ENCODE measurements at regions not wholly inside any gene's neighbourhood (a gene's known extent, or its start where the extent isn't known, plus 50 kb on each side); places are given as distances from the start of the nearest gene placed in this dataset.

GRCh38 chr17:72455562-72455961 is 334.7 kb downstream of the SOX9 start:
- Mint-ChIP-seq H3K9me3 (no peaks in the 10 kb centered on the region), H3K27me3 (peaks cover 2% of the 10 kb centered on the region), H3K36me3 (ENCODE audit: low read depth) (no peaks in the 10 kb centered on the region), H3K27ac (no peak overlapping the region), H3K4me3 (no peak overlapping the region), H3K4me1 (ENCODE audit: low read depth) (no peaks in the 10 kb centered on the region)
- intact Hi-C loops (cut with micrococcal nuclease) = no loop called here
- TF ChIP-seq CTCF (IDR thresholded peaks at IDR 0.05) = no peak
- DNase-seq (no peak), ATAC-seq (no peak)
- CTCF ChIA-PET = no interaction called here
- POLR2A ChIA-PET = no interaction called here

- ChIA-PET POLR2A (no interaction called here), CTCF (no interaction called here)
- Mint-ChIP-seq H3K4me1 (ENCODE audit: low read depth) (no peaks in the 10 kb centered on the region), H3K4me3 (no peak overlapping the region), H3K9me3 (no peaks in the 10 kb centered on the region), H3K27me3 (peaks cover 2% of the 10 kb centered on the region), H3K27ac (no peak overlapping the region), H3K36me3 (ENCODE audit: low read depth) (no peaks in the 10 kb centered on the region)
- DNase-seq (no peak), ATAC-seq (no peak)
- TF ChIP-seq CTCF (IDR thresholded peaks at IDR 0.05) = no peak
- intact Hi-C loops (cut with micrococcal nuclease) = no loop called here
Observed at GRCh38 chr17:72456075-72456474, 335.3 kb downstream of the SOX9 start.

GRCh38 chr17:72457712-72458111 is 336.9 kb downstream of the SOX9 start:
- POLR2A ChIA-PET = no interaction called here

GRCh38 chr17:72458301-72458700 is 337.5 kb downstream of the SOX9 start:
- intact Hi-C loops (cut with micrococcal nuclease) = no loop called here
- POLR2A ChIA-PET = no interaction called here

More at GRCh38 chr17:72457712-72458111, 336.9 kb downstream of the SOX9 start:
- Mint-ChIP-seq H3K27ac (no peak overlapping the region), H3K4me3 (no peak overlapping the region), H3K4me1 (ENCODE audit: low read depth) (no peaks in the 10 kb centered on the region), H3K36me3 (ENCODE audit: low read depth) (no peaks in the 10 kb centered on the region), H3K9me3 (no peaks in the 10 kb centered on the region), H3K27me3 (peaks cover 2% of the 10 kb centered on the region)
- no peak for TF ChIP-seq CTCF (IDR thresholded peaks at IDR 0.05)
- CTCF ChIA-PET = no interaction called here
- DNase-seq (no peak), ATAC-seq (no peak)
- intact Hi-C loops (cut with micrococcal nuclease) = no loop called here

GRCh38 chr17:72460711-72461110 is 339.9 kb downstream of the SOX9 start:
- H3K27me3 Mint-ChIP-seq = peaks cover 2% of the 10 kb centered on the region
- no peaks in the 10 kb centered on the region for H3K36me3 Mint-ChIP-seq (ENCODE audit: low read depth)
- no peak for DNase-seq
- H3K4me3 Mint-ChIP-seq = no peak overlapping the region
- intact Hi-C loops (cut with micrococcal nuclease) = no loop called here
- H3K9me3 Mint-ChIP-seq = no peaks in the 10 kb centered on the region
- no peaks in the 10 kb centered on the region for H3K4me1 Mint-ChIP-seq (ENCODE audit: low read depth)
- no peak for ATAC-seq
- no peak for TF ChIP-seq CTCF (IDR thresholded peaks at IDR 0.05)
- ChIA-PET CTCF (no interaction called here), POLR2A (no interaction called here)
- no peak overlapping the region for H3K27ac Mint-ChIP-seq

More at GRCh38 chr17:72458301-72458700, 337.5 kb downstream of the SOX9 start:
- Mint-ChIP-seq H3K36me3 (ENCODE audit: low read depth) (no peaks in the 10 kb centered on the region), H3K27ac (no peak overlapping the region), H3K9me3 (no peaks in the 10 kb centered on the region), H3K4me3 (no peak overlapping the region), H3K27me3 (no peaks in the 10 kb centered on the region), H3K4me1 (ENCODE audit: low read depth) (no peaks in the 10 kb centered on the region)
- DNase-seq (no peak), ATAC-seq (no peak)
- CTCF ChIA-PET = interaction anchor here (1.1 kb wide), 1 partner anchor 98 kb away, joined by 3 read pairs; no protein-coding TSS in a partner anchor
- TF ChIP-seq CTCF (IDR thresholded peaks at IDR 0.05) = no peak

Data from activated CD8-positive, alpha-beta T cell treated with anti-CD3 and anti-CD28 coated beads for 36 hours (primary cell).